SK-N-SH (cell line): ENCODE measurements at regions not wholly inside any gene's neighbourhood (a gene's known extent, or its start where the extent isn't known, plus 50 kb on each side); places are given as distances from the start of the nearest gene placed in this dataset.
A peak's percentile ranks its signal among the peaks of the same experiment; 100 is the strongest.

Experiments used
- CHD2 ChIP-seq: fragments of 150-350 bp; IDR thresholded peaks from 2 replicates; pipeline ENCODE4 v1.6.1; 2018; ENCODE audit warnings: low read length; ENCODE audit not compliant: partially characterized antibody
- EP300 ChIP-seq, 2 experiments: IDR thresholded peaks; 2 replicates each; pipeline versions ENCODE4 v1.4.0 to v1.6.1; 2012; ENCODE audit warnings: borderline replicate concordance in 1 of 2, low read depth in 1 of 2, low read length in 1 of 2
- FOXM1 ChIP-seq: IDR thresholded peaks from 2 replicates; pipeline ENCODE4 v1.4.0; 2012; ENCODE audit warnings: low read depth, mild to moderate bottlenecking
- MEF2A ChIP-seq: IDR thresholded peaks from 2 replicates; pipeline ENCODE4 v1.4.0; 2012; ENCODE audit warnings: low read depth, borderline replicate concordance
- MXI1 ChIP-seq: IDR thresholded peaks from 2 replicates; pipeline ENCODE4 v1.6.1; 2012; ENCODE audit warnings: mild to moderate bottlenecking, low read depth, low read length, improper control_type of control experiment
- POLR2AphosphoS5 ChIP-seq: IDR thresholded peaks from 2 replicates; pipeline ENCODE4 v1.6.1; 2012; ENCODE audit warnings: low read depth, low read length
- RAD21 ChIP-seq: IDR thresholded peaks from 2 replicates; pipeline ENCODE4 v1.6.1; 2012; ENCODE audit warnings: mild to moderate bottlenecking, low read length
- YY1 ChIP-seq: IDR thresholded peaks from 2 replicates; pipeline ENCODE4 v1.4.0; 2012; ENCODE audit warnings: low read depth, mild to moderate bottlenecking
- TF ChIP-seq, protein P1 (sequence below): fragments of 200-600 bp; sonication (generic); IDR thresholded peaks from 2 replicates; pipeline ENCODE4 v1.6.1; 2017; ENCODE audit warnings: antibody characterized with exemption, mild to moderate bottlenecking, moderate library complexity

DNA sequence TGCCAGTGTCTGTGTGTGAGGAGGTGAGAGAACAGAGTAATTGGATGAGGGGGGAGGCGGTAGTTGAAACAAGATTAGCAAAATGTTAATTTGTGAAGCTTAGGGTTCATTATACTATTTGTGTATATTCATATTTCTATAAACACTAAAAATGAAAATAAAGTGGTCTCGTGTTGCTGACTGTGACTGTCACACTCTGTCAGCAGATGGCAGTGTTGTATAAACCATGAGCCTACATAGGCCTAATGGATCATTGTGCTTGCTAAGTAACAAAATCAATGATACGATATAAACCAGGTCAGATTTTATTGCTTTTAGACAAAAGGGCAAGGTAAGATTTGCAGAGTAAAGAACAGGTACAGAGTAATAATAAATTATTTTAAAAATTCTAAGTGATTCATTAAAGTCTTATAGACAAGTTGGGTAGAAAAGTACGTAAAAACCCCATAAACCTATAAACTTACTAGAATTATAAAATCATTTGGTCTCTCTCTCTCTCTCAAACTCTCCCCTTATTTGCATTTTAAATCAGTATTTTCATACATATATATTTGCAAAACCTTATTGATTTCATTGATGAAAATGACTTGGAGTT is 182.7 kb downstream of the RPIA start:
- TF ChIP-seq, protein P1, sequence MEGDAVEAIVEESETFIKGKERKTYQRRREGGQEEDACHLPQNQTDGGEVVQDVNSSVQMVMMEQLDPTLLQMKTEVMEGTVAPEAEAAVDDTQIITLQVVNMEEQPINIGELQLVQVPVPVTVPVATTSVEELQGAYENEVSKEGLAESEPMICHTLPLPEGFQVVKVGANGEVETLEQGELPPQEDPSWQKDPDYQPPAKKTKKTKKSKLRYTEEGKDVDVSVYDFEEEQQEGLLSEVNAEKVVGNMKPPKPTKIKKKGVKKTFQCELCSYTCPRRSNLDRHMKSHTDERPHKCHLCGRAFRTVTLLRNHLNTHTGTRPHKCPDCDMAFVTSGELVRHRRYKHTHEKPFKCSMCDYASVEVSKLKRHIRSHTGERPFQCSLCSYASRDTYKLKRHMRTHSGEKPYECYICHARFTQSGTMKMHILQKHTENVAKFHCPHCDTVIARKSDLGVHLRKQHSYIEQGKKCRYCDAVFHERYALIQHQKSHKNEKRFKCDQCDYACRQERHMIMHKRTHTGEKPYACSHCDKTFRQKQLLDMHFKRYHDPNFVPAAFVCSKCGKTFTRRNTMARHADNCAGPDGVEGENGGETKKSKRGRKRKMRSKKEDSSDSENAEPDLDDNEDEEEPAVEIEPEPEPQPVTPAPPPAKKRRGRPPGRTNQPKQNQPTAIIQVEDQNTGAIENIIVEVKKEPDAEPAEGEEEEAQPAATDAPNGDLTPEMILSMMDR: peak; percentile 89
- TF ChIP-seq MXI1: no peak
- TF ChIP-seq EP300 (IDR thresholded peaks at IDR 0.05; ENCODE audit: borderline replicate concordance in 1 of 2, low read depth in 1 of 2, low read length in 1 of 2): no peak
- peak; percentile 84 for TF ChIP-seq RAD21
- no peak for TF ChIP-seq CHD2
- TF ChIP-seq YY1: no peak
- no peak for TF ChIP-seq POLR2AphosphoS5
- no peak for TF ChIP-seq FOXM1
- no peak for TF ChIP-seq MEF2A
